ENCODE measurements at regions not wholly inside any gene's neighbourhood (a gene's known extent, or its start where the extent isn't known, plus 50 kb on each side); places are given as distances from the start of the nearest gene placed in this dataset.

DNA sequence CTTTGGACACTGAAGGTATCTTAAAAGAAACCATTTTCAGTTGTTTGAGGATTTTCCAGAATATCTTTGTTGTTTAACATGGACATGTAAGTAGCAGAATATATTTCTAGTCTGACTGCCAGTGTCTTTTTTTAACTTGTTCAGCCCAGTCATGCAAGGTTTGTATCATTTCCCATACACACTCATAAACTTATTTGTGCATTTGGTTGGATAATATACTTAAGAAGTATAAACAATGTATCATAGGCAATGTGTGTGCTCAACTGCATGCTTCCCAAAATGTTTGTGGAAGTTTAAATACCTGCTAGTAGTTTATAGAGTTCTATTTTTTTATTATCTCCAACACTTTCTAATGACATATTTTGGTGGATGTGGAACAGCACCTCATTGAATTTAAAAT, 707.4 kb upstream of the FBXO33 start:
- no peak for TF ChIP-seq POLR2A (IDR thresholded peaks at IDR 0.05)
- TF ChIP-seq, protein P1, sequence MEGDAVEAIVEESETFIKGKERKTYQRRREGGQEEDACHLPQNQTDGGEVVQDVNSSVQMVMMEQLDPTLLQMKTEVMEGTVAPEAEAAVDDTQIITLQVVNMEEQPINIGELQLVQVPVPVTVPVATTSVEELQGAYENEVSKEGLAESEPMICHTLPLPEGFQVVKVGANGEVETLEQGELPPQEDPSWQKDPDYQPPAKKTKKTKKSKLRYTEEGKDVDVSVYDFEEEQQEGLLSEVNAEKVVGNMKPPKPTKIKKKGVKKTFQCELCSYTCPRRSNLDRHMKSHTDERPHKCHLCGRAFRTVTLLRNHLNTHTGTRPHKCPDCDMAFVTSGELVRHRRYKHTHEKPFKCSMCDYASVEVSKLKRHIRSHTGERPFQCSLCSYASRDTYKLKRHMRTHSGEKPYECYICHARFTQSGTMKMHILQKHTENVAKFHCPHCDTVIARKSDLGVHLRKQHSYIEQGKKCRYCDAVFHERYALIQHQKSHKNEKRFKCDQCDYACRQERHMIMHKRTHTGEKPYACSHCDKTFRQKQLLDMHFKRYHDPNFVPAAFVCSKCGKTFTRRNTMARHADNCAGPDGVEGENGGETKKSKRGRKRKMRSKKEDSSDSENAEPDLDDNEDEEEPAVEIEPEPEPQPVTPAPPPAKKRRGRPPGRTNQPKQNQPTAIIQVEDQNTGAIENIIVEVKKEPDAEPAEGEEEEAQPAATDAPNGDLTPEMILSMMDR (IDR thresholded peaks at IDR 0.05), result no peak
- no peak for TF ChIP-seq POLR2AphosphoS5 (IDR thresholded peaks at IDR 0.05; ENCODE audit: insufficient read depth in 1 of 2, low read depth in 1 of 2)
